NCI-H226 (cell line): ENCODE measurements at regions not wholly inside any gene's neighbourhood (a gene's known extent, or its start where the extent isn't known, plus 50 kb on each side); places are given as distances from the start of the nearest gene placed in this dataset.
"Not testable (repeated sequence)": the region's sequence is repeated elsewhere in the genome, so short reads cannot be mapped to it uniquely, and the experiment has no call there.

ENCODE experiments used
- DNase-seq: peaks from one replicate; pipeline ENCODE4 v3.0.0-alpha.2; 2015

DNA sequence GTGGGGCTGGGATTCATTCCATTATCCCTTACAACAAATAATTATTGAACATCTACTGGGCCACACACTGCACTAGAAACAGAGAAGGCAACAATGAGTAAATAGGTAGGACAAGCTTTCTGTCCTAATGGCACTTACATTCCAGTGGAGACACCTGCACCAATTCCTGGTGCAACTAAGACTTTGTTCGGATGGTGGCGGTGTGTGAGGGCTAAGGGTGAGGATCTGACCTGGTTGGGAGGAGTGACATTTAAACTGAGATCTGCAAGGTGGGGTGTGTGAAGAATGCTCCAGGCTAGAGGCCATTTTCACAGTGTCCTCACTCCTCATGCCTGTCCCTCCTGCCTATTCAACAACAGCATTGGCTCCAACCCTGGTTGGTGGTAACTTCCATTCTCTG, 510.0 kb downstream of the XYLT1 start:
- DNase-seq = no peak

- no peak for DNase-seq
These were observed 504.3 kb downstream of the XYLT1 start for GRCh38 chr16:16966439-16966838.

GRCh38 chr16:16971042-16971441, 499.7 kb downstream of the XYLT1 start:
- DNase-seq = no peak

DNA sequence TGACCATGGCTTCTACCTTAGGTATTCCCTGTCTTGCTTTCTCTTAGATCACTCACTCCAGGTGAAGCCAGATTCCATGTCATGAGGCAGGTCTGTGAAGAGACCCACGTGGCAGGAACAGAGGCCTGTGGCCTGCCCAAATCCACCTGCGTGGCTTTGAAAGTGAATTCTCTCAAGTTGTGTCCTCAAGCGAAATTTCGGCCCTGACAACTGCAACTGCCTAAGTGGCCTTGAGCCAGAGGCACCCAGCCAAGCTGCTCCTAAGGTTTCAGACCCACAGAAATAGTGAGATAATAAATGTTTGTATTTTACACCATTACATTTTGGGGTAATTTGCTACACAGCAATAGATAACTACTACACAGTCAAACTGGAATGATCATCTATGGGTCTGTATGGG, 497.9 kb downstream of the XYLT1 start:
- DNase-seq = no peak

GRCh38 chr16:16973707-16974591, 496.8 kb downstream of the XYLT1 start:
- no peak for DNase-seq

DNA sequence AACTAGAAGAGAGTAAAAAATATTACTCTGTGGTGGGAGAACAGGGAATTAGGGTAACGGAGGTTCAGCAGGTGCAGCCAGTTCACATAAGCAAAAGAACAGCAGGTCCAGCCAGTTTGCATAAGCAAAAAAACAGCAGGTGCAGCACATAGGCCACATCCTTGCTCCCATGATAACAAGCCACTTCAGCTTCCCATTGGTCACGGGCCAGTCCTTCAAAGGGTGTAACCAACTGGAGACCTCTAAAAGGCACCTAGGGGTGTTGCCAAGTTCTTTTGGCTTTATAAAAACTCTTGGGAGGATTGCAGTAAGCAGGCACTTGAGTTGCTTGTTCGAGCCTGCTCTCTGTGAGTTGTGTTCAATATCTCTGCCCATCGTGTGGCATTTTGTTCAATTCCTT, 488.1 kb downstream of the XYLT1 start:
- no peak for DNase-seq

- DNase-seq = no peak
These were observed 487.2 kb downstream of the XYLT1 start for GRCh38 chr16:16983582-16983981.

GRCh38 chr16:16984091-16984490, 486.7 kb downstream of the XYLT1 start:
- DNase-seq = not testable (repeated sequence)

DNA sequence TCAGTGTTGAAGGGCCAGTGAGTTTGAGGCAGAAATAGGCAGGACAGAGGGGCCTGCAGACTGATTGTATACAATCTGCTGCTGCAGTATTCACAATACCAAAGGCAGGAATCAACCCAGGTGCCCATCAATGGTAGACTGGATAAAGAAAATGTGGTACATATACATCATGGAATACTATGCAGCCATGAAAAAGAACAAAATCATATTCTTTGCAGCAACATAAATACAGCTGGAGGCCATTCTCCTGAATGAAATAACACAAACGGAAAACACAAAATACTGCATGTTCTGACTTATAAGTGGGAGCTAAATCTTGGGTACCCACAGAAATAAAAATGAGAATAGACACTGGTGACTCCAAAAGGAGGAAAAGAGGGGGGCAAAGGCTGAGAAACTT, 485.1 kb downstream of the XYLT1 start:
- DNase-seq = no peak

DNA sequence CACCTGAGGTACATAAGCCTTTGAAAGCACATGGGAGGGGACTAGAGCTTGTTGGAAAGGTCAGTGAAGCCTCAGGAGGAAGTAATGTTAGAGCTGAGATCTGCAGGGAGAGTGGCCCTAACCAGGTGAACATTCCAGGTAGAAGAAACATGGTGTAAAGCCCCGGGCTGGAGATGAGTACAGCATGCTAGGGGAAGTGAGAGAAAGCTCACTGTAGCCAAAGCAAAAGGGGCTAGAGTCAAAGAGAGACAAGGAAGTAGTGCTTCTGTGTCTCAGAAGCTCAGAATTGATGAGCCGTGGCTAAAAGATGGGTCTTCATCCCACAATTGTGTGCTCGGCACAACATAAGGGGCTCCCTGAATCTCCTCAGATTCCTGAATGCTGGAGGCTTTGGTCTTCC, 481.8 kb downstream of the XYLT1 start:
- no peak for DNase-seq

DNA sequence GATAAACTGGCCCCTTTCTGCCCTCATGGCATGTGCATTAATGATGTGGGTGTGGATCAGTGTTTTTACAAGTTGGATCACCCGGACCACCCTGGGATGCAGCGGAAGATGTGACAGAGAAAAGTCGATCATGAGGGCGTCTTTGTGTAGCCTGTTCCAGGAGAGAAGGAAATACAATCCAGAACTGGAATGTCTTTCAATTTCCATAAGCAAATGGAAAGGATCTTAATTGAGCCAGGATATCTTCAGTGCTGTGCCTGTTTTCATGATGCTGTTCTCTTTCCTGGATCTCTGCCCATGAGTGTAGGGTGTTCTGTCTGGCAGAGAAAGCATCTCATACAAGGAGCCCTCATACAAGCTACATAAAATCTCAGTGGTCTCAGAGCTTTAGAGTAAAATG, 481.4 kb downstream of the XYLT1 start:
- no peak for DNase-seq

DNA sequence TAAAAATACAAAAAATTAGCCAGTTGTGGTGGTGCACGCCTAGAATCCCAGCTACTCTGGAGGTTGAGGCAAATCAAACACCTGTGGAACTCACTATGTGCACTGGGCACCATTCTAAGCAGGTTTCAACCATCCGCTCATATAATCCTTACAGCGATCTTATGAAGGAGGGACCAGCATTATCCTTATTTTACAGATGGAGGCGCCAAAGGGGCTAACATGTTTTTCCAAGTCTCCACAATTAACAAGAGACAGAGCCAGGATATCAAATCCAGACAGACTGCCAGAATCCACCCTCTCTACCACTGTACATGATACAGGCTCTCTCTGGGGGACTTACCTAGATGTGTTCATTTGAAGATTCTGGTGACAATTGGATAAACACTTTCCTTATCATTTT, 479.0 kb downstream of the XYLT1 start:
- DNase-seq = no peak

GRCh38 chr16:16992975-16993765, 477.6 kb downstream of the XYLT1 start:
- no peak for DNase-seq

DNA sequence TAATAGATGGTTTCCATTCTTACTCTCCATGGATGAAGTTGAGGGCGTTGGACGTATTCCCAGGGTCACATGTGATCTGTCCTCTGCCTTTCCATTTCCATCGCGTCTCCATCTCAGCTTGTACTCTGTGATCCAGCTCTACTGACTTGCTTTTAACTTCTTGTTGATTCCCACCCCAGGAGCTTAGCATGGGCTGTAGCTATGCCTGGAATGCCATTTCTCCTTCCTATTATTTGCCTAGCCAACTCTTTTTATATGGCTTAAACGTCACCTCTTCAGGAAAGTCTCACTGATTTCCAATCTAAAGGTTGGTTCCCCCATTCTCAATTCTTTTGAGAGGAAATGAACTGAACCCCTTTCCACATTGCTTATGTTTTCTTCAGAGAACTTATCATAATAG, 475.9 kb downstream of the XYLT1 start:
- DNase-seq = no peak

DNA sequence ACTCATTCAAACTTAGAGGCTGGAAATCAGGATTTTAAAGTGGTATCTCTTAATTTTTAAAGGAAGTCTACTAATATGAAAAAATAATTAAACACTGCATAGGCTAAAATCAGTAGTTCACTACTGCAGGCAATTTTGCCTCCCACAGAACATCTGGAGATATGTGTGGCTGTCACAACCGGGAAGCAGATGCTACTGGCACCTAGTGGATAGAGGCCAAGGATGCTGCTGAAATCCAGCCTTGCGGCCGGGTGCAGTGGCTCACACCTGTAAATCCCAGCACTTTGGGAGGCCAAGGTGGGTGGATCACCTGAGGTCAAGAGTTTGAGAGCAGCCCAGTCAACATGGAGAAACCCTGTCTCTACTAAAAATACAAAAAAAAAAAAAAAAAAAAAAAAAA, 473.9 kb downstream of the XYLT1 start:
- DNase-seq = no peak

- no peak for DNase-seq
These were observed 473.4 kb downstream of the XYLT1 start for GRCh38 chr16:16997349-16997748.

DNA sequence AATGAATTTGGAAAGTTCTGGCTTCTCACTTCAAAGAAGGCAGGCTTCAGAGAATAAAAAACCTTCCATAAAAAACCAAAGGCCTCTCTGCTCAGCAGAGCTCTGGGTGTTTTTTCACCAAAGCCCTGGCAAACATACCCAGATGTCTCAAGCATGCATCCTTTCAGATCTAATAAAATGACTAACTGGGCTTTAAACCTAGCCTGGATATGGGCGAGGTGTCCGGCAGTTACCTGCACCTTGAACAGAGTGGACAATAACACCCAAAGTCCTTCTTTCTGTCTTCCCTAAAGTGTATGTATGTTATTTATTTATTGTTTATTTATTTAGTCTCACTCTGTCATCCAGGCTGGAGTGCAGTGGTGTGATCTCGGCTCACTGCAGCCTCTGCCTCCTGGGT, 469.3 kb downstream of the XYLT1 start:
- no peak for DNase-seq

DNA sequence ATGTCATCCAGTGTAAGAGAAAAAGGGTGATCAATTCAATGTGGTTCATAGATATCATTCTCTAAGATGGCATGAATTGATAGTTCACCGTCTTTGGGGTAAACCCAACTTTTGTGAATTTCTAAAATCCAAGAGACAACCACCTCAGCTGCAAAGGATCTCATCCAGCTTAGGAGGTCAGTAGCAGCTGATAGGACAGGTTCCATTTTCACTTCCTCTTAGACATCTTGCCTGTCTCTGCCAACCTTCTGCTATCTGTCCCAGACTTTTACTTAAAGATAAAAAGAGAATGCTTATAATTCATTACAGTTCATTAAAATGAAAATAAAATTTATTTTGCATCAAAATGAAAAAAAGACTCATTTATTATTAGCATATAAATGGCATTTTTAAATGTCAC, 468.2 kb downstream of the XYLT1 start:
- DNase-seq = no peak

DNA sequence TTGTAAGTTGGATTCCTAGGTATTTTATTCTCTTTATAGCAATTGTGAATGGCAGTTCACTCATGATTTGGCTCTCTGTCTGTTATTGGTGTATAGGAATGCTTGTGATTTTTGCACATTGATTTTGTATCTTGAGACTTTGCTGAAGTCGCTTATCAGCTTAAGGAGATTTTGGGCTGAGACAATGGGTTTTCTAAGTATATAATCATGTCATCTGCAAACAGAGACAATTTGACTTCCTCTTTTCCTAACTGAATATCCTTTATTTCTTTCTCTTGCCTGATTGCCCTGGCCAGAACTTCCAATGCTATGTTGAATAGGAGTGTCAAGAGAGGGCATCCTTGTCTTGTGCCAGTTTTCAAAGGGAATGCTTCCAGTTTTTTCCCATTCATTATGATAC, 464.8 kb downstream of the XYLT1 start:
- DNase-seq = not testable (repeated sequence)

DNA sequence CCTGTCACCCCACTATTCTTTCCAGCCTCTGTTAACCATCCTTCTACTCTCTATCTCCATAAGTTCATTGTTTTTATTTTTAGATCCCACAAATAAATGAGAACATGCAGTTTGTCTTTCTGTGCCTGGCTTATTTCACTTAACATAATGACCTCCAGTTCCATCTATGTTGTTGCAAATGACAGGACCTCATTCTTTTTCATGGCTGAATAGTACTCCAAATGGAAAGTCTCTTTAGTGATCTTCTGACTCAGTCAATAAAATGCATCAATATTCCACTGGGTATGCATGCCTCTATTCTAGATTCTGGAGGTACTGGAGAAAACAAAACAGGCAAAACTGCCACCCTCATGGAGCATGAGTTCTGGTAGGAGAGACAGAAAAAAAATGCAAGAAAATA, 459.0 kb downstream of the XYLT1 start:
- no peak for DNase-seq

DNA sequence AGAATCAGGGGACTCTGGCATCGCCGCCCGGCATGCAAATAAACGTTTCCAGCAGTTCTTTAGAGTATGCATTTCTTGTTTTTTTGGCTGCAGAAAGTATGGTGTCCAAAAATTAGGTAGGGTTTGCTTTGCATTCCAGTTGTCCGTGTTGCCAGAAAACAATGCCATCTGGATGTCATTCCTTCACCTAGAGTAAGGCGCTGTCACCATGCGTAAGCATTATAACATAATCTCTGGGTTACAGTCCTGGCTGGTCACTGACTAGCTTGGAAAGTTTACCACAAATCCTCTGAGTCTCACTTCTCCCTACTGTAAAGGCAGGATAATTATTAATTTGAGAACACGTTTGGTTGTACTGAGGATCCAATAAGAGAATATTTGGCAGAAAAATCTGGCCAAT, 457.7 kb downstream of the XYLT1 start:
- no peak for DNase-seq

GRCh38 chr16:17014484-17015121, 456.2 kb downstream of the XYLT1 start:
- no peak for DNase-seq

DNA sequence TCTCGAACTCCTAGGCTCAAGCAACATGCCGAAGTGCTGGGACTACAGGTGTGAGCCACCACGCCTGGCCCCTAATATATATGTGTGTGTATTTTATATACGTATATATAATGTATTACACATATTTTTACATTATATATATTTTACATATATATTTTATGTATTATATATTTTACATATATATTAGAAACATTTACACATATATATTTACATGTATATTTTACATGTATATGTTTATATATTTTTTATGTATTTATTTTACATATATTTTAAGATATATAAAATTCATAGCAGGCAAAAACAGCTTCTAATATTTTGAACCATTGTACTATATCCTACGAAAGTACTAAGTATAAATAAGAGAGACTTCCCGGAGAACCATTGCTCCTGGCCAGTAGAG, 455.1 kb downstream of the XYLT1 start:
- DNase-seq = no peak

GRCh38 chr16:17017442-17017841, 453.3 kb downstream of the XYLT1 start:
- no peak for DNase-seq
